T47D (cell line): ENCODE measurements at regions not wholly inside any gene's neighbourhood (a gene's known extent, or its start where the extent isn't known, plus 50 kb on each side); places are given as distances from the start of the nearest gene placed in this dataset.

Experiments
- DNase-seq, 2 experiments: peaks; one replicate each; pipeline versions ENCODE4 v3.0.0 to v3.0.0-alpha.2; 2011 to 2012; ENCODE audit warnings: low read depth in 1 of 2, low spot score in 1 of 2
- JUND ChIP-seq: IDR thresholded peaks from 2 replicates; pipeline ENCODE4 v1.6.1; 2012; ENCODE audit warnings: low read depth
- in situ Hi-C: cut with HindIII; loops from 2 replicates; pipeline ENCODE4 v1.10.0; 2016; ENCODE audit warnings: low sequenced_read_pairs, low pct_unique_long_range_greater_than_20kb

GRCh38 chr2:103435010-103435409 is 673.2 kb downstream of the TMEM182 start:
- in situ Hi-C loops: no loop called here
- no peak for TF ChIP-seq JUND
- no peak for DNase-seq

- no peak for DNase-seq
- in situ Hi-C loops: no loop called here
These were observed 675.3 kb downstream of the TMEM182 start for GRCh38 chr2:103437161-103437560.

GRCh38 chr2:103445347-103445746 is 683.5 kb downstream of the TMEM182 start:
- no peak for DNase-seq
- TF ChIP-seq JUND: no peak
- in situ Hi-C loops: no loop called here

More at GRCh38 chr2:103437161-103437560, 675.3 kb downstream of the TMEM182 start:
- TF ChIP-seq JUND: no peak

- in situ Hi-C loops: no loop called here
- no peak for DNase-seq
- TF ChIP-seq JUND: no peak
These were observed 686.7 kb downstream of the TMEM182 start for GRCh38 chr2:103448495-103448894.

GRCh38 chr2:103451283-103451682 is 689.5 kb downstream of the TMEM182 start:
- no peak for DNase-seq
- no peak for TF ChIP-seq JUND
- in situ Hi-C loops: no loop called here

- in situ Hi-C loops: no loop called here
- TF ChIP-seq JUND: no peak
- DNase-seq: peak; percentile 17 to 59
These were observed 697.5 kb downstream of the TMEM182 start for GRCh38 chr2:103459283-103459682.

GRCh38 chr2:103462101-103462500 is 700.3 kb downstream of the TMEM182 start:
- in situ Hi-C loops: no loop called here
- TF ChIP-seq JUND: no peak
- DNase-seq: no peak

- DNase-seq: no peak
- in situ Hi-C loops: no loop called here
These were observed 700.9 kb downstream of the TMEM182 start for GRCh38 chr2:103462712-103463111.

GRCh38 chr2:103464831-103465230 is 703.0 kb downstream of the TMEM182 start:
- no peak for DNase-seq
- no peak for TF ChIP-seq JUND
- in situ Hi-C loops: no loop called here

More at GRCh38 chr2:103462712-103463111, 700.9 kb downstream of the TMEM182 start:
- no peak for TF ChIP-seq JUND

GRCh38 chr2:103469800-103470199 is 708.0 kb downstream of the TMEM182 start:
- in situ Hi-C loops: no loop called here
- TF ChIP-seq JUND: no peak
- DNase-seq: no peak

GRCh38 chr2:103484906-103485305 is 723.1 kb downstream of the TMEM182 start:
- DNase-seq: no peak
- no peak for TF ChIP-seq JUND
- in situ Hi-C loops: no loop called here

- in situ Hi-C loops: no loop called here
- DNase-seq: no peak
- no peak for TF ChIP-seq JUND
These were observed 735.0 kb downstream of the TMEM182 start for GRCh38 chr2:103496850-103497249.

- TF ChIP-seq JUND: no peak
- in situ Hi-C loops: no loop called here
- no peak for DNase-seq
These were observed 745.0 kb downstream of the TMEM182 start for GRCh38 chr2:103506812-103507211.

- DNase-seq: no peak
- in situ Hi-C loops: no loop called here
- no peak for TF ChIP-seq JUND
These were observed 750.6 kb downstream of the TMEM182 start for GRCh38 chr2:103512442-103512841.
